ENCODE measurements at regions not wholly inside any gene's neighbourhood (a gene's known extent, or its start where the extent isn't known, plus 50 kb on each side); places are given as distances from the start of the nearest gene placed in this dataset.

GRCh38 chr2:221335219-221335752, 236.8 kb downstream of the EPHA4 start:
- no peak for DNase-seq (ENCODE audit: low read depth)

DNA sequence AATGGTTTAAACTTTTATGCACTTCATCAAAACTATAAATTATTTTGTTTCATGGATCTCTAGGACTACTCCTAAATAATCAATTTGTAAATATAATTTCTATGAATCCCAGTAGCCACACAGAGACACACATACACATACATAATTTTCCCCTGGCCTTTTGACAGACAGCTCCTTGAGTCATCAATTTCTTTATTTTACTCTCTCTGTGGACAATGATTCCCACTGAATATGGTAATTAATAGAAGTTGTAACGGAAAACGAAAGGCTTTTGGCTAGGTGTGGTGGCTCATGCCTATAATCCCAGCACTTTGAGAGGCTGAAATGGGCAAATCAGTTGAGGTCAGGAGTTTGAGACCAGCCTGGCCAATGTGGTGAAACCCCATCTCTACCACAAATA, 235.1 kb downstream of the EPHA4 start:
- DNase-seq (ENCODE audit: low read depth): no peak

GRCh38 chr2:221337957-221338685, 234.0 kb downstream of the EPHA4 start:
- DNase-seq (ENCODE audit: low read depth): no peak

GRCh38 chr2:221342388-221342787, 229.7 kb downstream of the EPHA4 start:
- no peak for DNase-seq (ENCODE audit: low read depth)

DNA sequence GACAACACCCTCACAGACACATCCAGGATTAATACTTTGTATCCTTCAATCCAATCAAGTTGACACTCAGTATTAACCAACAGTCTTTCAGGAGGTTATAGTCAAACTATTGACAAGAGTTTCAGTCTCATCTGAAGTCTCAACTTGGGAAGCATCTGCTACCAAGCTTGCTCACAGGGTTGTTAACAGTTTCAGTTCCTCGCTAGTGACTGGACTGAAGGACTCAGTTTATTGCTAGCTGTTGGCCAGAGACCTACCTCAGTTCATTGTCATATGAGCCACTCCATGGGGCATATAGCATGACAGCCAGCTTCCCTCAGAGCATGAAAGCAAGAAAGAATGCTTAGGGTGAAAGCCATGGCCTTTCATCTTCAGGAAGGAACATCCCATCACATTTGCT, 228.6 kb downstream of the EPHA4 start:
- DNase-seq (ENCODE audit: low read depth): no peak

DNA sequence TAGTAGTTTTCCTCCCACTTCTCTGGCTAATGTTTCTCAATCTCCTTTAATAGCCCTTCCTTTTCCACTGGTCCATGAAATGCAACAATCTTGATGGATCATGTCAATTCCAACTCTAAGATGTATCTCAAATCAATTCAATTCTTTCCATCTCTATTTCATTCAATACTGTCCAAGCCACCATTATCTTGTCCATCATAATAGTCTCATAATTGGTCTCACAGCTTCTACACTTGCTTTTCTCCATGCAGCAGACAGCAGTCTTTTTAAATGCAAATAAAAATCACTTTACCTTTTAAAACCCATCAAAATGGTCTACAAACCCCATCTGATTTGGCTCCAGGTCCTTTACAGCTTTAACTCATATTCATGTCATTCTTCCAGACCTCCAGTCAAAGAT, 226.6 kb downstream of the EPHA4 start:
- no peak for DNase-seq (ENCODE audit: low read depth)

DNA sequence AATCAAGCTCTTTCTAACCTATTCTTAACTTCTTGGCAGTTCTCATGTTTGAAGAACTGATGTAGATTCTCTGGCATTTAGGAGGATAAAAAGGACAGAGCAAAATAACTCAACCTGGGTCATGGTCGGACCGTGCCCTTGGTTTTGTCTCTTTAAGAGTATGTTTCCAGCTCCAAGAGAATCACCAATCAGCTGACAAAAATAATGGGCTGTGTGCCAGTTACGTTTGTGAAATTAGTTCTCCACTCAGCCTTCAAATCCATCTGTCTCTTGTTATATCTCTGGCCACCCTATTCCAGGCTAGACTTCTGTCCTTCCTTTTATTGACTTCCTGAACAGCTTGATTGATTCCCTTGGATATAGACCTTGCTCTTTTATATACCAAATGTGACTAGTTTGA, 225.7 kb downstream of the EPHA4 start:
- no peak for DNase-seq (ENCODE audit: low read depth)

DNA sequence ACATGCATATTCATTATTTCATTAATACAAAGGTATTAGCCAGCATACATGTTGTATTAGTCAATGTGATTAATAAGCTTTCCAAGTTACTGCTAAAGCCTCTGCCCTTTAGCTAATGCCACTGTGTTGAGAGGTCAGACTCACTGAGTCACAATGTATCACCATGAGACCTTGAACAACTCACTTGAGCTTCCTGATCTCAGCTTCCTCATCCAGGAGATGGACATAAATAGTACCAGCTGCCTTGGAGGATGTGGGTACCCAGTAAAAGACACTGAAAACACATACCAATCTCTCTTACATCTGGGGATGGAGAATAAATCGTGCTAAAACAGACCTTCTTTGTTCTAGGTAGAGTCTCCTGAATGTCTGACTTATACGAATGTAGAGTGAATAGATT, 224.6 kb downstream of the EPHA4 start:
- DNase-seq (ENCODE audit: low read depth): no peak

DNA sequence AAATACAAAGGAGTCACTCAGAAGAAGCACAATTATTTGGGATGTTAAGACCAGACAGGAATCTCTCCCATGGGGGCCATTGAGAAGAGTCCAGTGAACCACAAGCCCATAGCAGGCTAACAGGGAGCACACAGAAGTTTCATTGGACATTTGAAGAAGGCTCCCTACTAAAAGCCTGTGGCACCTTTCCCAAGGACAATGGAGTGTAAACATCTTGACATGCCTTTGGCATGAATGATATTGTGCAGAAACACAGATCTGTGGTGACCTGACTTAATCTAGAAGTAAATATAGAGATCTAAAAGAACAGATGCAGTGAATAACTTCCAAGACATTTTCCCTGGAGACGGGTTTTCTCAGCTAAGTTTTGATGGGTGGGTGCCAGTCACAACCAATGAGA, 221.5 kb downstream of the EPHA4 start:
- DNase-seq (ENCODE audit: low read depth): no peak

- DNase-seq (ENCODE audit: low read depth): no peak
Observed at GRCh38 chr2:221353201-221353600, 218.9 kb downstream of the EPHA4 start.

- DNase-seq (ENCODE audit: low read depth): no peak
Observed at GRCh38 chr2:221360312-221360711, 211.8 kb downstream of the EPHA4 start.

GRCh38 chr2:221360742-221361141, 211.4 kb downstream of the EPHA4 start:
- DNase-seq (ENCODE audit: low read depth): no peak

DNA sequence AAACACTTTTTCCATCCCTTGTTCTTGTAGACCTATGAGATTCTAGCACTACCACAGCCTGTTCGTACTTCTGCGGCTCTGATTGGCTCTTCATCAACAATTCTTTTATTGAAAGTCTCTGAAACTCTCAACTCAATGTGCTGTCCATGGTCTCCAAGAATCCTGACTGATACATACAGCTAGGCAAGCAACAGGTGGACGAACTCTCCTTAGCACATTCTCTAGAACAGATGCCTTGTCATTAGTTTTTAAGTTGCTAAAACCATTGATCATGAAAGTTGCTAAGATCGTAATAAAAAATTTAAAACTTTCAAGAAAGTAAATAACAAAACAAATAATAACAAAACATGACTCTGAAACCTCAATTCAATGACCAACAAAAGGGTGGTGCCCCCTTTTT, 210.5 kb downstream of the EPHA4 start:
- no peak for DNase-seq (ENCODE audit: low read depth)

- no peak for DNase-seq (ENCODE audit: low read depth)
Observed at GRCh38 chr2:221364672-221365071, 207.4 kb downstream of the EPHA4 start.
